Stimulated activated CD8-positive, alpha-beta memory T cell treated with anti-CD3 and anti-CD28 coated beads, Interleukin-4, amount 100 ng/mL, for 24 hours (primary cell): ENCODE measurements at regions not wholly inside any gene's neighbourhood (a gene's known extent, or its start where the extent isn't known, plus 50 kb on each side); places are given as distances from the start of the nearest gene placed in this dataset.
"Not testable (repeated sequence)": the region's sequence is repeated elsewhere in the genome, so short reads cannot be mapped to it uniquely, and the experiment has no call there.

ENCODE experiments used
- DNase-seq: peaks from one replicate; pipeline ENCODE4 v3.0.0-alpha.2; 2020; ENCODE audit warnings: low read depth

- no peak for DNase-seq
Observed at GRCh38 chr13:90889906-90890834, 457.3 kb upstream of the MIR17HG start.

GRCh38 chr13:90891329-90891728 lies 456.2 kb upstream of the MIR17HG start:
- DNase-seq = no peak

GRCh38 chr13:90893199-90893598 lies 454.3 kb upstream of the MIR17HG start:
- DNase-seq = not testable (repeated sequence)

GRCh38 chr13:90896002-90896401 lies 451.5 kb upstream of the MIR17HG start:
- DNase-seq = no peak

GRCh38 chr13:90898811-90899210 lies 448.7 kb upstream of the MIR17HG start:
- DNase-seq = no peak

- no peak for DNase-seq
Observed at GRCh38 chr13:90899416-90899815, 448.1 kb upstream of the MIR17HG start.

GRCh38 chr13:90902255-90902654 lies 445.2 kb upstream of the MIR17HG start:
- DNase-seq = no peak

GRCh38 chr13:90906554-90906953 lies 440.9 kb upstream of the MIR17HG start:
- no peak for DNase-seq

- no peak for DNase-seq
Observed at GRCh38 chr13:90908792-90909191, 438.7 kb upstream of the MIR17HG start.

- no peak for DNase-seq
Observed at GRCh38 chr13:90910018-90910639, 437.4 kb upstream of the MIR17HG start.

- no peak for DNase-seq
Observed at GRCh38 chr13:90912247-90912646, 435.2 kb upstream of the MIR17HG start.

GRCh38 chr13:90918536-90918935 lies 429.0 kb upstream of the MIR17HG start:
- no peak for DNase-seq

- DNase-seq = no peak
Observed at GRCh38 chr13:90919153-90919552, 428.3 kb upstream of the MIR17HG start.

GRCh38 chr13:90926459-90926858 lies 421.0 kb upstream of the MIR17HG start:
- DNase-seq = no peak

- no peak for DNase-seq
Observed at GRCh38 chr13:90928109-90928508, 419.4 kb upstream of the MIR17HG start.

- no peak for DNase-seq
Observed at GRCh38 chr13:90933097-90933826, 414.2 kb upstream of the MIR17HG start.

GRCh38 chr13:90934741-90935140 lies 412.7 kb upstream of the MIR17HG start:
- DNase-seq = no peak

GRCh38 chr13:90938848-90939247 lies 408.6 kb upstream of the MIR17HG start:
- no peak for DNase-seq

GRCh38 chr13:90943946-90944345 lies 403.5 kb upstream of the MIR17HG start:
- no peak for DNase-seq

- not testable (repeated sequence) for DNase-seq
Observed at GRCh38 chr13:90945146-90945545, 402.3 kb upstream of the MIR17HG start.

GRCh38 chr13:90946125-90946524 lies 401.4 kb upstream of the MIR17HG start:
- not testable (repeated sequence) for DNase-seq

- DNase-seq = no peak
Observed at GRCh38 chr13:90947976-90948375, 399.5 kb upstream of the MIR17HG start.

GRCh38 chr13:90950160-90950559 lies 397.3 kb upstream of the MIR17HG start:
- DNase-seq = no peak
